ENCODE measurements at regions not wholly inside any gene's neighbourhood (a gene's known extent, or its start where the extent isn't known, plus 50 kb on each side); places are given as distances from the start of the nearest gene placed in this dataset.

GRCh38 chr16:13665876-13666275 lies 254.1 kb upstream of the ERCC4 start:
- TF ChIP-seq POLR2AphosphoS5 (IDR thresholded peaks at IDR 0.05; ENCODE audit: low read depth, low read length) (no peak), POLR2A (IDR thresholded peaks at IDR 0.05; ENCODE audit: low read depth, low read length) (no peak)
